Activated naive CD4-positive, alpha-beta T cell treated with anti-CD3 and anti-CD28 coated beads, Interleukin-2, amount 50 U/mL, for 16 hours (primary cell): ENCODE measurements at regions not wholly inside any gene's neighbourhood (a gene's known extent, or its start where the extent isn't known, plus 50 kb on each side); places are given as distances from the start of the nearest gene placed in this dataset.
"Not testable (repeated sequence)": the region's sequence is repeated elsewhere in the genome, so short reads cannot be mapped to it uniquely, and the experiment has no call there.

Source experiments
- DNase-seq: peaks from one replicate; pipeline ENCODE4 v3.0.0-alpha.2; 2020

DNA sequence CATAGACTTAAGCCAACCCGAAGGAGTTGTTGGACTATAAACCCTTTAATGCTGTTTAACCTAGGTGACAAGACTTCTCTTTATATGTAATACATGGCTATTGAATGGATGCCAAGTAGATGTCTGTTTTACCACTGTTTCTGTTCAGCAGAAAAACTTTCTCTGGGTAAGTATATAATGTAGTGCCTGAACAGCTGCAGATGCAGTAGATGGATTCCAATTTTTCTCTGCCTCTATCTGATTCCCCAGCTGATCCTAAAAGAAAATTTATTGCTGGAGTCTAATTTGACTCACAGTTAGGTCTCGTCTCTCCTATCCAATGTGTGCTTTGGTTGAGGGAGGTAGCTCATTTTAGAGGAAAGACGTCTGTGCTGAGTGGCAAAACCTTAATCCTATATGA lies 256.5 kb upstream of the CBLB start:
- DNase-seq: no peak

DNA sequence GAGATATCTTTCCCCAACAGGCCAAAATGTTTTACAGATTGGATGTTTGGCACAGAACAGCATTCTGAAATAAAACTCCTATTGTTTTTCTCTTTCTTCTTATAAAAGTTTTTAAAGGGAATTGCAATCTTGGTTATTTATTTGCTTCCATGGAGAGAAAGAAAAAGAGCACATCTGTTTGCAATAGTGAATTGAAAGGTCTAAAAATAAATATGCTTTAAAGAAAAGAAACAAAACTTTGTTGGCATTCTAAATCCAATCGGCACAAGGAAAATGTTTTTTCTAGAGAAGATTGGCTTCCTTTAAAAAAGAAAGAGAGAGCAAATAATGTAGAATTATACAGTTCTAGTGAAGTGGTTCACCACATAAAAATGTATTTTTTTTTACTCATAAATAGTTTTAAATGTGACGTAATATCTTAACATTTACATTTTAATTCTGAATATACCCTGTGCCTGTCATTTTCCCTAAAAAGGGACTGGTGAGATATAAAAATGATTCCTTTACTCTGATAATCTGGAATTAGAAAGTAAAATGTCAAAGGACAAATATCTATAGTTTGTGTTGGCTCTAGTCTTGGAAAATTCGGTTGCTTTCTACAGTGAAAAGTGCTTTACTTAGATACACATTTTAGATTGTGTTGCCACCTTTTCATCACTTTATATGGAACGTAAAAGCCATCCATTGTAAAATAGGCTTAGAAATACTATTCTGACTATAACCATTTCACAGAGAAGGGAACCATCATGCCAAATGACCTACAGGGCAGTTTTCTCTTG lies 257.4 kb upstream of the CBLB start:
- no peak for DNase-seq

DNA sequence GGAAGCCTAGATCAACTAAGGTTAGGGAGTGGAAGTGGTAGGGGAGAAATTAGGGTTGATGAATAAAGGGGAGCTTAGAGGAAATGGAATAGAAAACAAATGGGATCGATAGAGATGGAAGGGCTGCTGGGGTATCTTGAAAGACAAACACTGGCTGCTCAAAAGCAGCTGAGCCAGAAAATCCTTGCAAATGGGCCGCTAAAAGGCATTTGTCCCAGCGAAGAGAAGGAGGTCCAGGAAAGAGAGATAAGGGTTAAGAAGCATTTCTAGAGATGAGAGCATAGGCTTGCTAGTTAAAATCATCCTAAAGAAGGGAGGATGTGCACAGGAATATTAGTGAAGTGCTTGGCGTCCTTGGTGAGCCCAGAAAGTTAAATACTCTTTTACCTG lies 258.0 kb upstream of the CBLB start:
- DNase-seq: no peak

DNA sequence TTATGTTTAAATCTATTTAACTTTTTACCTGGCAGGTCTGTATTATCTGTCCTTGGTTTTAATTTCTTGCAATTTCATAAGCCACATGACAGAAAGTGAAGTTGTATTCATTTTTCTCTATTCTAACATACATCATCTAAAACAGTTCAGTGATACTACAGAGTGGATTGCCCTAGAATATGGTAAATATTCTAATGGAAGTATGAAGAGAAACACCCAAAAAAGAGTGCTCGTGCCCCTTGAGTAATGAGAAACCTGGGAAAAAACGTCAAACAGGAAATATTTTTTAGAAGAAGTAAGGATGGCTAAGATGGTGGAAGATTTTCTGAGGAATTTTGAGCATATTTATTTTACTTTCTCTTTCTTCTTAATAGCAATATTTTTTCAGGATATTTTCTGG lies 261.1 kb upstream of the CBLB start:
- DNase-seq: no peak

DNA sequence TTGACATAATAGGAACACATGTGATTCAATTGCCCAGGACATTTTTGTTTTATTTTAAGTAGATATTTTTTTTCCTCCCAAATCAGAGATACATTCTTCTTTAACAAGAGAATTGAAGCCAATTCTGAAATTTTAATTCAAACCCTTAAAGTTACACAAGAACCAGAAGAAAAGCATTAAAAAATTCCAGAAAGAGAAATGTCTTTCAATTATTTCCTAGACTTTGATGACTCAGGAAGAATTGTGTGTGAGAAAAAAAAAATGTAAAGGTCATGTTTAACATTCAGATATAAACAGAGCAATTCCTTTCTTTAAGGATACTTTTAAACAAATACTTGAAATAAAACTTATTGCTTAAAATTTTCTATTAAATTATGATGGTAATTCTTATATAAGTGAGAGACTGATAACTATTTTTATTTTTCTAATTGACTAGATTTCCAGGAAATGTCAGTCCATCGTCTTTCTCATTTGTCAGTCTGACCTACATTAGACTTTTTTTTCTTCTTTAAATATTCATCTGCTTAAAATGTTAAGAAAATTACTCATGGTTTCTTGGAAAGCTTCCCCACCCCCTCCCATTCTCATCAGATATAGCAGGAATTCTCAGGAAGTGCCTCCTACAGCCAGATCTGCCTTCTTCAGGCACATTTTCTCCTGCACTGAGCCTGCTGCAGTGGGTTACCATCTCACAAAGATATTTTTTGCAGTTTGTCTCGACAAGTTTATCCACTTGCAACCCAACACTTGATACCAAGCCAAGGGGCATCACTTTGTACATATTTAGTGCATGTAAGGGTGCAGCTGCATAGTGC lies 261.8 kb upstream of the CBLB start:
- DNase-seq: no peak

DNA sequence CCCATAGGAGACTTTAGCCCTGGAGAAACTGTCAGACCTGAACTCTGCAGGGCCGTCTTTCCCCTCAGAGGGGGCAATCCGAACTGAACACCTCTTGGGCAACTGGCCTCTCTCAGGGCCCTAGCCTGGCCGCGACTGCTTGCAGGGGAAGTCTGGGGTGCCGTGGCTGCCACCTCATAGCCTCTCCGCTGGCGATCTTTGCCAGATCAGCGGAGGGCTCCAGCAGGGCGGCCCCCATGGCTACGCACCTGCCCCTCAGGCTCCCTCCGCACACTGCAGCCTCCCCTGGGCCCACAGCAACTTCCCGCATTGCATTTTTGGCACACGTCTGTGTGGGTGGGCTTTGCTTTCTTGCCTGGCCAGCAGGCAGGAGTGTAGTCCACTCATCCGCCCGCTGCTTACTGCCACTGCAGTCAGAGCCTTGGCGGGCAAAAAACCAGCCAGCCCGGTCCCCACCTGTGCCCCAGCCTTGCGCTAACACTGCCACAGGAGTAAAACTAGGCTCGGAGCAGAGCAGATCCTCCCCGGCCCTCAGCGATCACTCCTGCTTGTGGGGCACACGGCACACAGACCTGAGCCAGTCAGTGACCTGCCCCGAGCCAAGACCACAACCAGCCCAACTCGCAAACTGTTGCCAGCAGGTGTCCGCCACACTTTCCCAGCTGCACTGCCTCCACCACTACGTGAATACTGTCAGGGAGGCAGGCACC lies 266.8 kb upstream of the CBLB start:
- no peak for DNase-seq

DNA sequence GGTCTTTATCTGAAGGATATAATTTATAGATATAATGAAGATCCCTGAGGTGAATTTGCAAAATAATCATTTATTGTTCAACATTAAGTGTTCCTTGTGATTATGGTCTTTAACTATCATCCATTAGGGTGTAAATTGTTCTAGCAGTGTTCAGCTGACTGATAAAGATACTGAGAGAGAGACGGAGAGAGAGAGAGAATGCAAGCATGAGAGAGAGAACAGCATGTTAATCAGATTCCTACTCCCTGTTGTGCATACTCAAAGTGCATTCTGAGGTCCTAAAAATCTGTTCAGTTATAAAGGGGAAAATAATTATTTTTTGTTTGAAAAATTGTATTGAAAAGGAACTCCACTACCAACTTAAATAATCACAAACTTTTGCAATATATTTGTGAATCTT lies 271.0 kb upstream of the CBLB start:
- no peak for DNase-seq

DNA sequence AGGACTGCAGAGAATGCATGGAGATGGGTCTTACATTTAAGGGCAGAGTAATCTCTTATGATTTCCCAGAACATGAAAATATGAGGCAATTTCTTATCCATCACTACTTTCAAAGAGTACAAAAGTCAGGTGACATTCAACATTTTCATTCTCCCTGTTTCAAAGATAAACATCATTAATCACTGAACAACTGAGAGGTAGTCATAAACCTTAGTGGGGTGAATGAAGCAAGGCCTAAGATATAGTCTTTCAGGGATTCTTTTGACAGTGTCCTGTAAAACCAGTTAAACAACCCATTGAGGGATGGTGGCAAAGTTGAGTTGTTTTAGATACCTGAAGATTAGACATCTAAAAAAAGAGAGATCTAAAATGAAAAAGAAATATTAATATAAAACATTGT lies 271.6 kb upstream of the CBLB start:
- DNase-seq: no peak

DNA sequence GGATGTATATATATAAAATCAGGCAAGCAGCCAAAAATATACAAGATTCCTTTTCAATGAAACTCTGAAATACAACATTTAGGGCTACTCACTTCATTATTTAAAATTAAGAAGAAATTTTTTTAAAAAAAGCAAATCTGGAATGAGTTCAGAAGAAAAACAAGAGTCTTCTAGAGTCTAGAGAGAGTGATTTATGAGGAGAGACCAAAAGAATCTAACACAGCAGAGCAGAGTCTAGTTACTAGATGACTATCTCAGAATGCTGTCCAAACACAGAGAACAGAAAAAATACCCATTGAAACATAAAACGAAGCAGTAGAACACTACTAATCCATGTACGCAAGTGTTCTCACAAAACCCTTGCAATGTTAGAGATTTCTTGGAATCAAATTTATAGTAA lies 275.2 kb upstream of the CBLB start:
- DNase-seq: no peak

DNA sequence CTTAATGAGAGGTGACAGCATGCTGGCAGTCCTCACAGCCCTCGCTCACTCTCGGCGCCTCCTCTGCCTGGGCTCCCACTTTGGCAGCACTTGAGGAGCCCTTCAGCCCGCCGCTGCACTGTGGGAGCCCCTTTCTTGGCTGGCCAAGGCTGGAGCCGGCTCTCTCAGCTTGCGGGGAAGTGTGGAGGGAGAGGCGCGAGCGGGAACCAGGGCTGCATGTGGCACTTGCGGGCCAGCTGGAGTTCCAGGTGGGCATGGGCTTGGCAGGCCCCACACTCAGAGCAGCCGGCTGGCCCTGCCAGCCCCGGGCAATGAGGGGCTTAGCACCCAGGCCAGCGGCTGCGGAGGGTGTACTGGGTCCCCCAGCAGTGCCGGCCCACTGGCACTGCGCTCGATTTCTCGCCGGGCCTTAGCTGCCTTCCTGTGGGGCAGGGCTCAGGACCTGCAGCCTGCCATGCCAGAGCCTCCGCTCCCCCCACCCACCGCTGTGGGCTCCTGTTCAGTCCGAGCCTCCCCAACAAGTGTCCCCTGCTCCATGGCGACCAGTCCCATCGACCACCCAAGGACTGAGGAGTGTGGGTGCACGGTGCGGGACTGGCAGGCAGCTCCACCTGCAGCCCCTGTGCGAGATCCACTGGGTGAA lies 279.7 kb upstream of the CBLB start:
- DNase-seq: not testable (repeated sequence)

DNA sequence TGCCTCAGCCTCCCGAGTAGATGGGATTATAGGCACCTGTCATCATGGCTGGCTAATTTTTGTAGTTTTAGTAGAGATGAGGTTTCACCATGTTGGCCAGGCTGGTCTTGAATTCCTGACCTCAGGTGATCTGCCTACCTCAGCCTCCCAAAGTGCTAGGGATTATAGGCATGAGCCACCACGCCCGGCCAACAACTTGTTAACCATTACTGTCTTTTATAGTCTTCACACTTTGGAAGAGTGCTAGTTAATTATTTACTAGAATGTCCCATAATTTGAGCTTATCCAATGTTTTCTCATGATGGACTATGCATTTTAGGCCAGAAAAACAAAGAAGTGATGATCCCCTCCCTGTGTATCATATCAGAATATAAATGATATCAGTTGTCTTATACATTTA lies 288.6 kb upstream of the CBLB start:
- DNase-seq: no peak

DNA sequence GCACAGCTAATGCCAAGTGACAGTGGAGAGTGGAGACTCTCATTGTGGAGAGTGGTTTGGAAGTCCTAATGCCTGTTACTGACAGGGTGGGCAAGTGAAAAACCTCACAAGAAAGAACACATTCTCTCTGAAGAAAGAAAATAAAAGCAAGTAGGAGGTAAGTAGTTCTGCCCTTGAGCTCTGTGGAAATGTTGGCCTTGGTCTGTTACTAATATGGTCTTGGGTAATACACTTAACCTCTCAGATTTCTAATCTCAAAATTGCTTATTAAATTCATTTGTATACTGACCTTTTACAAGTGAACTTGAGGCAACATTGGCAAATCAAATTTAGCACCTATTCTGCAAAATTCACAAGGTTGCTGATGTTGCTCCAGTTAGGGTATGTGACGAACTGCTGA lies 291.6 kb upstream of the CBLB start:
- no peak for DNase-seq

DNA sequence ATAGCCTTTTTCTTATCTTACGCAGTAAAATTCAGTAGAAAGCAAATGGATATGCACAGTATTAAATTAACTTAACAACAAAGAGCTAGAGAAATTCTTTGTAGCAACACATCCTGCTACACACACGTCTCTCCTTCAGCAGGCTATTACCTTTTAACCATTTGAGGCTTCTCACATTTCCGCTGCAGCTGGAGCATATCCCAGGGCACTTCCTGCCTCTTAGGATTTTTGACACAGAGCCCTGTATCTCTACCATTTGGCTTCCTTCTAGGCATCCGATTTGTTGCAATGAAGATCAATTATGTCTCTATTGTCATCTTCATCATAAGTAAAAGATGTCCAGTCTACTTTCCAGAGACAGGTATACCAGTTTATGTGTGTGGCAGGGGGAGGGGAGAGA lies 292.4 kb upstream of the CBLB start:
- no peak for DNase-seq

DNA sequence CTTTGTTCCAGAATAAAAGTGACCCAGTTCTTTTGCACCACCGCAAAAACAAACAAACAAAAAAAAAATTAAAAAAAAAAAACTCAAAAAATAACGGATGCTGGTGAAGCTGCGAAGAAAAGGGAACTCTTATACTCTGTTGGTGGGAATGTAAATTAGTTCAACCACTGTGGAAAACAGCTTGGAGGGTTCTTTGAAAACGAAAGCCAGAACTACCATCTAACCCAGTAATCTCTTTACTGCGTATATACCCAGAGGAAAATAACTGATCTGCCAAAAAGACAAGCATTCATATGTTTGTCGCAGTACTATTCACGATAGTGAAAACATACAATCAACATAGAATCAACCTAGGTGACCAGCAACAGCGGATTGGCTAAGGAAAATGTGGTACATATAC lies 298.9 kb upstream of the CBLB start:
- no peak for DNase-seq

DNA sequence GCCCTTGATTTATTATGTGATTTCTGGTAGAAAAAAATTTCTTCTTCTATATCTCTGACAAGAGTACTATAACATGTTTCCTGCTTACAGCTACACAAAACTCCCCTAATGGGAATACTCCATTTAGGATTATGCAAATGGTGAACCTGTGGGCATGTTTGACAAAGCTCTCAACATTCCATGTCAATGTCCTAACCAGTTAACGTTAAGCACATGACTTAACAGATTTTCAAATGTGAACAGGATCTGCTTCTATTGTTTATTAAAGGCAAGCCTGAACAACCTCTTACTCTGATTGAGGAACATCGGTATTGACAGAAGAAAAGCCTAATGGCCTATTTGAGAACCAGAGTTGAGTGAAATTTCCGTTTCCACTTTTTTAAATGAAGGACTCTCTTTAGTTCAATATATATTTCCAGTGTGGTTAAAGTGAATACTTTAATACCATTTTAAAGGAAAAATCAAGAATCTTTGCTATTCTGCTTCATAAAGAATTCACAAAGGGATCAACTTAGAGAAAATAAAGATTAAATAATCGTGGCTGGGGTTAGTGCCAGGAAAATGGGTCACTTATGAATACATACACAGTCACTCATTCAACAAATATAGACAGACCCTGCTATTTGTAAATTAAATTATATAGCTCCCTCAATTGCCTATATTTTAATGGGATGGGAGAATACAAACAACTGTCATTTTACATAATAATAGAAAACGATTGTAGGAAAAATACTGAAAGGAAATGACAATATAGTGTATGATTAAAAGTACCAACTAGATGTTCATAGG lies 300.3 kb upstream of the CBLB start:
- DNase-seq: no peak

DNA sequence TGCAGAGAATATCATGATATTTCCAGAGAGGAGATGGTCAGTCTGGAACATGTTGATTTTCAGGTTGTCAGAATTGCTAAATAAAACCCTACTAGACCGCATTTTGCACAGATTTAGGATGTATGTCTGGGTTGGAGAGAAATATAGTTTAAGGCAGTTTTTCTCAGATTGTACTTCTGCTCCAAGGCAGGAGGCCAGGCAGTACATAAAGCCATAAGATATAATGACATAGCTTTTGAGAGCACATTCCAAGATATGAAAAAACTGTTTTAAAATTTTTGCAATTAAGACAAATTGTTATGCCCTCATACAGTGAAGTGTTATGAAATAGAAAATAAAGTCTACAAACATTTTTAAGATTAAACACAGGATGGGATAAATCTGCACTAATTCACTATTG lies 301.8 kb upstream of the CBLB start:
- DNase-seq: no peak

DNA sequence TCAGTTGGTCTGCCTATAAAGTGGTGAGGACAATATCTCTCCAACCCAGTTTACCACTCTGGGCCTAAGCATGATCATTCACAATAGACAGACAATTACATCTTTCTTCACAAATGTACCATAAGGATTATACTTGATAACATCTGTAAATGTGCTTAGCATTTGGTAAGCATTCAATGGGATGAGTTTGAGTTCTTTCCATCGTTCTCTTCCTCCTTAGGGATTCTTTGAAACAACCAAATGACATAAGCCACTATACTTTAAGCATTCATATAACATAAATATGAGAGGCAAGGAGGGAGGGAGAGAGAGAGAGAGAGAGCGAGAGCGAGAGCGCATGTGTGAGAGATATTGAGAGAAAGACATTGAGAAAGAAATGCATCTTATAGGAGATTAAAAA lies 303.3 kb upstream of the CBLB start:
- DNase-seq: no peak

DNA sequence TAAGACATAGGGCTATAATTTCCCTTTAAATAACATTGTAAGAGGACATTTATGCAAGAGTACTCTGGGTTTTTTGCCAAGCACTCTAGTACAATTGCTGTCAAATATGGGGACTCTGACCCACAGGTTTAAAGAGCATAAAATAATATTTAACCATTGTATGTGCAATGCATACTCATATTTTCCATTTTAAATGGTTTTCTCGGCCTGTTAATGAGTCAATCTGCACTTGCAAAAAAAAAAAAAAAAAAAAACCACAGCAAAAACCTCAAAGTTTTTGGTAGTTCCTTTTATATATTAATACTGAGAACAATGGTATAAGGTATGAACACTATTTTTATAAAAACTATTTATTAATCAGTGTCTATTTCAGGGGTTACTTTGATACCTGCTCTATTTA lies 304.0 kb upstream of the CBLB start:
- DNase-seq: no peak

DNA sequence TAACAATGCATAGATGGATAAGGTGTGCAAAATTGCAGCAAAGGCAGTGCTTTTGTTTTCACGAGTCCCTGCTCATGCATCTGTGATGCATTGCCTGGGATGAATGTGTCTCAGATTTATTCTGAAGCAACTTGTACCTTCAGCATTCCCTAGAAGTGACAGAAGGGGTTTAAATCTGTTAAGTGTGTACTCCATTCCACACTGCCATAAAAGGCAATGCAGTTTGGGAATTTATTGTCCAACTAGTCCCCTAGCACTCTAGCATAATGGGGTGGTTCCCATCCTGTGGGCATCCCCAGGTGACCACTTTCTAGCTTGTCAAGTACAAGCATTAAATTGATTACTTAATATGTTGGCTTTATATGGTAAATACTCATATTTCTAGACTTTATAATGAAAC lies 306.5 kb upstream of the CBLB start:
- DNase-seq: no peak

DNA sequence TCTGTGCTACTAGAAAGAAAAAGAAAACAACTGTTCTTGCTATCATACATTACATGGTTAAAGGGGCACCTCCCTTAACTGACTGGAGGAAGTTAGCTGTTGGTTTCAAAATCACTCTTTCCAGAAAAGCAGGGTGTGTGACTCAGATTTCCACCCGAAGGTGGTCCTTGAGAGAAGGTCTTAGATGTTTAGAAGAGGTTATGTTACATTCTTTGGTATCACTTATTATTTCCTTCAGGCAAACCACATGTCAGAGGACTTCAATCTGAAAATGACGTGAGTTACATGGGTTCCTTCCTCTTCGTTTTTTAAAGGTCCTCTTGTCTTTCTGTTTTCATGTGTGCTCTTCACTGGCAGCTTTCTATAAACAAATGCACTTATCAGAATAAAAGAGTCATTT lies 307.9 kb upstream of the CBLB start:
- DNase-seq: peak; percentile 59

DNA sequence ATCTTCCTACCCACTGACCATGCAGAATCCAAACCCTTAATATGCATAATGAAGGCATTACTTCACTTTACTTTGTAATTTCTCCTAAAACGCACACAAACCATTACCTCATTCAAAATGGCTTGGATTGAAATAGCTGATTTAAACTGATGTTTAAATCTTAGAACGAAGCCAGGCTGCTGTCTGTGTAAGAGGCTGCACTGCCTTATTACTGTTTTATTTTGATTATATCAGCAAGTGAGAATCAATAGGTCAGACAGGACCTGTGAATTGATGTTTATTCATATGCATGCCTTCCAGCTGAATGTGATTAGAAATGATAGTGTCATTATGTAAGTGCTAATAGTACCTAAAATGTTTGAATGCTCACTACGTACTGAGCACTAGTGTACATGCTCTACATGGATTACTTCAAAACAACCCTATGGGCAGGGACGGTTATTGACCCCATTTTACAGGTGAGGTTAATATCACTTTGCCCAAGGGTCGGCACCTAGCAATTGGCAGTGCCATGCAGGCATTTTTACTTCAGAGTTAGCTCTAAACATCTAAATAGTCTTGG lies 314.2 kb upstream of the CBLB start:
- DNase-seq: no peak

DNA sequence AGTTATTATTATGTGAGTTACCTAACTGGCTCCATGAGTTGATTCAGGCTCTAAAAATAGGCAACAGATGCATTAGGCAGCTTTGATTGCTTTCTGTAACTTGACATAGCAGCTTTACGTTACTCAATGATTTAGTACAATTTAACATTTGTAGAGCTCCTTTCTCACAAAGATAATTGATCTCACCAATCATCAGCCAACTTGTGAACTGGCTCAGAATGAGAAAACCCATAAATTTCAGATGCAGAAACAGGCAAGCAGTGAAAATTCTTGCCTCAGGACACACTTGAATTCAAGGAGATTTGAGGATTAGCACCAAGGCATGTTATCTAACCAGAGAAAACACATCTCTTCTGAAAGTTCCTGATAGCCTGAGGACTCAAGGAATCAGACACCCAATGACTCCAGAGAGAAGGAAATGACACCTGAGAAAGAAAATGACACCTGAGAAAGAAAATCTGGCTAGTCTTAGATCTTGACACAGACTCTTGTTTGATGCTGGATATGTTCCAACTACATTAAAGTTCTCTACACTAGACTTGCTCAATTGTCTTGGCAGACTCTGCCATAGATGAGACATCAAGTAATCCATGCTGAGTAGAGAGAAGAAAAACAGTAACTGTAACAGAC lies 315.1 kb upstream of the CBLB start:
- DNase-seq: no peak
